ENCODE measurements at regions not wholly inside any gene's neighbourhood (a gene's known extent, or its start where the extent isn't known, plus 50 kb on each side); places are given as distances from the start of the nearest gene placed in this dataset.
"Not testable (repeated sequence)": the region's sequence is repeated elsewhere in the genome, so short reads cannot be mapped to it uniquely, and the experiment has no call there.

GRCh38 chr3:22416838-22417446 lies 665.9 kb upstream of the ZNF385D start:
- H3K27ac ChIP-seq (ENCODE audit: extremely low read depth, low read depth, low read length); H3K27me3 ChIP-seq (ENCODE audit: control insufficient read depth in 2 of 2, insufficient read depth in 2 of 2, low read length in 2 of 2); intact Hi-C loops (cut with micrococcal nuclease); ATAC-seq; H4K20me1 ChIP-seq (replicated peaks; ENCODE audit: control insufficient read depth, insufficient read depth, low read length); H3K36me3 ChIP-seq (ENCODE audit: control insufficient read depth, insufficient read depth, low read length); H3K9me3 ChIP-seq (replicated peaks; ENCODE audit: control insufficient read depth, insufficient read depth, low read depth, low read length); H3K9me1 ChIP-seq (ENCODE audit: control insufficient read depth, insufficient read depth, low read length); H3K4me3 ChIP-seq; CTCF ChIA-PET (ENCODE audit: low intra/inter-chr PET ratio); H3K9ac ChIP-seq (ENCODE audit: insufficient read depth in 1 of 2, low read depth in 2 of 2, low read length in 2 of 2); in situ Hi-C loops (cut with MboI); DNase-seq (ENCODE audit: extremely low read depth in 1 of 4, low spot score in 3 of 4); BruUV-seq (replicated peaks); H2AFZ ChIP-seq (ENCODE audit: low read depth, low read length); H3K79me2 ChIP-seq (ENCODE audit: control insufficient read depth, insufficient read depth, low read length); H3K4me1 ChIP-seq (replicated peaks in 1 of 2; ENCODE audit: control insufficient read depth in 2 of 2, insufficient read depth in 2 of 2, low read length in 2 of 2); H3K4me2 ChIP-seq (ENCODE audit: insufficient read depth, low read length); POLR2A ChIA-PET; FAIRE-seq: not testable (repeated sequence)
- WGBS (ENCODE audit: insufficient coverage, low coverage, missing lambda C conversion rate): 0% methylated on average over 16 of the region's 19 CpGs

- TF ChIP-seq YY1 (IDR thresholded peaks at IDR 0.05; ENCODE audit: borderline replicate concordance in 1 of 3, control insufficient read depth in 1 of 3, extremely low read depth in 1 of 3, insufficient read depth in 3 of 3, insufficient read length in 1 of 3, insufficient replicate concordance in 2 of 3, low read depth in 1 of 3, low read length in 2 of 3): no peak
- no peak for TF ChIP-seq SMAD4 (CRISPR knock-in tag; conservative IDR thresholded peaks at IDR 0.05)
- no peak for TF ChIP-seq PRDM10 (IDR thresholded peaks at IDR 0.05; ENCODE audit: partially characterized antibody)
- POLR2A ChIA-PET: no interaction called here
- in situ Hi-C loops (cut with MboI) (no loop called here), intact Hi-C loops (cut with micrococcal nuclease) (no loop called here)
- Histone ChIP-seq H3K27me3 (ENCODE audit: control insufficient read depth in 2 of 2, insufficient read depth in 2 of 2, low read length in 2 of 2) (no peaks in the 10 kb centered on the region), H3K79me2 (ENCODE audit: control insufficient read depth, insufficient read depth, low read length) (no peaks in the 10 kb centered on the region), H3K4me2 (ENCODE audit: insufficient read depth, low read length) (no peak overlapping the region), H3K9me3 (replicated peaks; ENCODE audit: control insufficient read depth, insufficient read depth, low read depth, low read length) (0 out of 2 replicates have a peak, but pooled peaks cover 4% of the 10 kb centered on the region), H3K36me3 (ENCODE audit: control insufficient read depth, insufficient read depth, low read length) (no peaks in the 10 kb centered on the region), H4K20me1 (replicated peaks; ENCODE audit: control insufficient read depth, insufficient read depth, low read length) (no peaks in the 10 kb centered on the region), H3K9me1 (ENCODE audit: control insufficient read depth, insufficient read depth, low read length) (no peaks in the 10 kb centered on the region), H3K4me1 (replicated peaks in 1 of 2; ENCODE audit: control insufficient read depth in 2 of 2, insufficient read depth in 2 of 2, low read length in 2 of 2) (no peaks in the 10 kb centered on the region), H3K4me3 (no peak overlapping the region), H2AFZ (ENCODE audit: low read depth, low read length) (no peak overlapping the region), H3K27ac (ENCODE audit: extremely low read depth, low read depth, low read length) (no peak overlapping the region), H3K9ac (ENCODE audit: insufficient read depth in 1 of 2, low read depth in 2 of 2, low read length in 2 of 2) (no peak overlapping the region)
- no peak for FAIRE-seq
- no TSS peak for BruUV-seq (replicated peaks)
- ATAC-seq: no peak
- CTCF ChIA-PET (ENCODE audit: low intra/inter-chr PET ratio): no interaction called here
- no peak for DNase-seq (ENCODE audit: extremely low read depth in 1 of 4, low spot score in 3 of 4)
Observed at GRCh38 chr3:22419261-22419660, 668.3 kb upstream of the ZNF385D start.
